GM12875 (cell line): ENCODE measurements at regions not wholly inside any gene's neighbourhood (a gene's known extent, or its start where the extent isn't known, plus 50 kb on each side); places are given as distances from the start of the nearest gene placed in this dataset.
A peak's percentile ranks its signal among the peaks of the same experiment; 100 is the strongest.

Experiments
- H3K4me3 ChIP-seq: one replicate; pipeline ENCODE4 v1.5.1; 2011; ENCODE audit warnings: low read depth, low read length, control low read depth
- TF ChIP-seq, protein P1 (sequence below): IDR thresholded peaks from 2 replicates; pipeline ENCODE4 v1.5.1; 2011; ENCODE audit warnings: low read depth, mild to moderate bottlenecking, control low read depth, inconsistent platforms, low read length, moderate library complexity, borderline replicate concordance; ENCODE audit not compliant: insufficient read depth

DNA sequence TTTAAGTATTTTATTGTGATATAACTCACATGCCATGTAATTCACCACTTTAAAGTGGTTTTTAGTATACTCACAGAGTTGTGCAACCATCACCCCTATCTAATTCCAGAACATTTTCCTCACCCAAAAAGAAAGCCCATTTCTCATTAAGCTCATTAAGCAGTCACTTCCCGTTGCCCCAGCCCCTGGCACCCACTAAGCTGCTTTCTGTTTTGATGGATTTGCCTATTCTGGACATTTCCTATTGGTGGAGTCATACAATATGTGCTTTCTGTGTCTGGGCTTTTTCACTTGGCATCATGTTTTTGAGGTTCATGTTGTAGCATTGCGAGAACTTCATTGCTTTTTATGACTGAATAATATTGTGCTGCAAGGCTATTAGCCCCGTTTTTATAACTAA lies 66.0 kb downstream of the ARL6IP4 start:
- H3K4me3 ChIP-seq: no peak overlapping the region
- TF ChIP-seq, protein P1, sequence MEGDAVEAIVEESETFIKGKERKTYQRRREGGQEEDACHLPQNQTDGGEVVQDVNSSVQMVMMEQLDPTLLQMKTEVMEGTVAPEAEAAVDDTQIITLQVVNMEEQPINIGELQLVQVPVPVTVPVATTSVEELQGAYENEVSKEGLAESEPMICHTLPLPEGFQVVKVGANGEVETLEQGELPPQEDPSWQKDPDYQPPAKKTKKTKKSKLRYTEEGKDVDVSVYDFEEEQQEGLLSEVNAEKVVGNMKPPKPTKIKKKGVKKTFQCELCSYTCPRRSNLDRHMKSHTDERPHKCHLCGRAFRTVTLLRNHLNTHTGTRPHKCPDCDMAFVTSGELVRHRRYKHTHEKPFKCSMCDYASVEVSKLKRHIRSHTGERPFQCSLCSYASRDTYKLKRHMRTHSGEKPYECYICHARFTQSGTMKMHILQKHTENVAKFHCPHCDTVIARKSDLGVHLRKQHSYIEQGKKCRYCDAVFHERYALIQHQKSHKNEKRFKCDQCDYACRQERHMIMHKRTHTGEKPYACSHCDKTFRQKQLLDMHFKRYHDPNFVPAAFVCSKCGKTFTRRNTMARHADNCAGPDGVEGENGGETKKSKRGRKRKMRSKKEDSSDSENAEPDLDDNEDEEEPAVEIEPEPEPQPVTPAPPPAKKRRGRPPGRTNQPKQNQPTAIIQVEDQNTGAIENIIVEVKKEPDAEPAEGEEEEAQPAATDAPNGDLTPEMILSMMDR: no peak

DNA sequence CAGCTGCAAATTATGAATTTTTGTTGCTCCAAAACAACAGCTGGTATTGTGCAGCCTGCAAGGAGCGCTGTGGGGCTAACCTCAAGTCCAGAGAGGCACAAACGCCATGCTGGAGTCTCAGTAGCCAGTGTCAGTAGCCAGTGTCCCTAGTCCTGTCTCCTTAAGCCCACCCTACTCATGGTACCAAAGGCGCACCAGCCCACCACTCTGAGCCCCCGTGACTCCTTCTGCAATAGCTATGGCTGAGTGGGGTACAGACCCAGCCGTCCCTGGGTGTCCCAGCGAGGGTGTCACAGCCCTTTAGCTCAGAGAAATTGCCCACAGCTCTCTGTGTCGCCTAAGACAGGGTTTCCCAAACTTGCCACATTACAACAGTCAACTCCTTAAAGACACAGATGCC lies 65.2 kb downstream of the ARL6IP4 start:
- no peak overlapping the region for H3K4me3 ChIP-seq
- TF ChIP-seq, protein P1: no peak

- TF ChIP-seq, protein P1: no peak
- H3K4me3 ChIP-seq: no peak overlapping the region
These were observed 63.9 kb downstream of the ARL6IP4 start for GRCh38 chr12:123044351-123044750.

DNA sequence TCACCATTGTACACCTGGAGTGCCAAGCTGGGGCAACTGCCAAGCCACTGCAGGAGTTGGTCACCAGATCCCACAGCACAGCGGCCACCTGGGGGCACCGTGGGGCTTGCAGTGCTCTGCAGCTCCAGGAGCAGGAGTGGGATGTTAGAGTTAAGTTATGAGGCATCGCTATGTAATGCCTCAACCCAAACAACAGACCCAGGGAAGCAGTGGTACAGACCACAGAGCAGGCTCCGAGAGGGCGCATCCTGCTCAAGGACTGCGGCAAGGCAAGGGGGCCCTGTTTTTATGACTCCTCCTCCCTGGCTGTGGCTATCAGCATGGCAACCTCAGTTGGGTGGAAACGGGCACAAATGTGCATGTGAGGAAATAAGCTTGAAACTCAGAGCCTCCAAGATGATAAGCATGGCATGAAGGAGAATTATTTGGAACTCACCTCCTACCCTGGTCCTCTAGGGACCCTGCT lies 63.1 kb downstream of the ARL6IP4 start:
- TF ChIP-seq, protein P1: peak; percentile 48
- no peak overlapping the region for H3K4me3 ChIP-seq

- H3K4me3 ChIP-seq: no peak overlapping the region
- TF ChIP-seq, protein P1: no peak
These were observed 62.4 kb downstream of the ARL6IP4 start for GRCh38 chr12:123042833-123043232.

DNA sequence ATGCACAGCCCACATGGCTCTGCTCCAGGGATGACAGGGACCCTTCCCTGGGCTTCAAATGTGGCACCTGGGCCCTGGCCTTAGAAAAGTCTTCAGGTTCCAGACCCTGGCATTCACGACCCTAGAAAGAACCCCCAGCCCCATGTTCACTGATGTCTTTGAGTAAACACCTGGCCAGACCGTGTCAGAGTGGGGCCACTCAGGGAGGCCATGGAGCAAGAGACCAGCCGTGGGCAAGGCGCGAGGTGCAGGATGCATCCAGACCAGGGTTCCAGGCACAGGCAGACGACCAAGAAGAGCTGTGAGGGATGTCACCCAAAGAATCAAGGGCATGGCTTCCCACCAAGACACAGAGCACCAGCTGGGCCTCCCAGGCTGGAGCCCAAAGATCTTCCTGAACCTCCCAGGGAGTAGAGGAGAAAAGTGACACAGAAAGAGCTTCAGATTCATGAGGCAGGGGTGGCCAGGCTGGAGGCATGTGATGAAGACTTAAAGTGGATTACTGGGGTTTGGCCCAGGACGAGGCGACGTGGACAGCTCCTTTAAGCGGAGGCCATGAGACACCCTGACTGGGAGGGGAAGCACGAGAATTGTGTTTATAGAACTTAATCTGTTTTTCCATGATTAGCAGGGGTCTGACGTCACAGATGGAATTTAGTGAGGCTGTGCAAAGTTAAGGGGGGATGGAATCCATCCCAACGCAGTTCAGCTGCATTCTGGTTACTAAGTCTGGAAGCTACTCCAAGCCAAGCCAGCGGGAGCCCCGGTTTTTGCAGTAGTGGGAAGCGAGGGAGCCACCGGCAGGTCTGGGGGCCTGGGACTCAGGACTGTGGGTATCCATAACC lies 61.6 kb downstream of the ARL6IP4 start:
- no peak overlapping the region for H3K4me3 ChIP-seq

GRCh38 chr12:123041042-123041531 lies 60.6 kb downstream of the ARL6IP4 start:
- TF ChIP-seq, protein P1: no peak
- no peak overlapping the region for H3K4me3 ChIP-seq

More for the DNA sequence above, 61.6 kb downstream of the ARL6IP4 start:
- TF ChIP-seq, protein P1: no peak
